Activated T-cell treated with anti-CD3 and anti-CD28 coated beads, Interleukin-2, amount 50 U/mL, for 72 hours (primary cell): ENCODE measurements at regions not wholly inside any gene's neighbourhood (a gene's known extent, or its start where the extent isn't known, plus 50 kb on each side); places are given as distances from the start of the nearest gene placed in this dataset.

Source experiments
- ATAC-seq, 2 donors: fragments of 150-1000 bp; cut with Tn5 transposase; replicated peaks in 1 of 2; 2 replicates each; pipeline ENCODE4 v1.10.0; 2021; ENCODE audit warnings: moderate library complexity in 2 of 2, mild to moderate bottlenecking in 1 of 2
- DNase-seq, 2 donors: peaks; one replicate each; pipeline ENCODE4 v3.0.0; 2021 to 2022; ENCODE audit warnings: mixed read lengths in 1 of 2
- H3K27ac Mint-ChIP-seq: one replicate; pipeline ENCODE4 v1.8.0; 2022; ENCODE audit warnings: mild to moderate bottlenecking, moderate library complexity, mixed read lengths
- H3K27me3 Mint-ChIP-seq: one replicate; pipeline ENCODE4 v1.8.0; 2022; ENCODE audit warnings: low read depth, mixed read lengths
- H3K36me3 Mint-ChIP-seq, 2 donors: one replicate each; pipeline ENCODE4 v1.8.0; 2022; ENCODE audit warnings: mixed read lengths in 2 of 2, mild to moderate bottlenecking in 1 of 2; ENCODE audit not compliant: insufficient read depth in 2 of 2
- H3K4me1 Mint-ChIP-seq: one replicate; pipeline ENCODE4 v1.8.0; 2022; ENCODE audit warnings: low read depth, mixed read lengths
- H3K4me3 Mint-ChIP-seq, 2 donors: one replicate each; pipeline ENCODE4 v1.8.0; 2022; ENCODE audit warnings: mild to moderate bottlenecking in 2 of 2, mixed read lengths in 2 of 2, moderate library complexity in 2 of 2
- H3K9me3 Mint-ChIP-seq, 2 donors: one replicate each; pipeline ENCODE4 v1.8.0; 2022; ENCODE audit warnings: mixed read lengths in 2 of 2

GRCh38 chr21:34022627-34023335 is 50.6 kb upstream of the MRPS6 start:
- ATAC-seq (peak; percentile 80 to 81), DNase-seq (peak; percentile 50 to 57)
- H3K4me3 Mint-ChIP-seq, result no peak overlapping the region
- no peak overlapping the region for H3K27ac Mint-ChIP-seq
- peaks cover 2% of the 10 kb centered on the region in 2 donors for H3K9me3 Mint-ChIP-seq
- H3K4me1 Mint-ChIP-seq, result peaks cover 27% of the 10 kb centered on the region
- H3K27me3 Mint-ChIP-seq, result no peaks in the 10 kb centered on the region
- H3K36me3 Mint-ChIP-seq, result peaks cover 0 to 1% of the 10 kb centered on the region in 2 donors

GRCh38 chr21:34021726-34022125 is 51.7 kb upstream of the MRPS6 start:
- Mint-ChIP-seq H3K4me1 (peaks cover 35% of the 10 kb centered on the region), H3K27ac (peak overlapping the region; percentile 26), H3K27me3 (no peaks in the 10 kb centered on the region), H3K36me3 (peaks cover 0 to 4% of the 10 kb centered on the region in 2 donors), H3K4me3 (no peak overlapping the region), H3K9me3 (peaks cover 2% of the 10 kb centered on the region in 2 donors)
- DNase-seq (no peak), ATAC-seq (no peak)

GRCh38 chr21:34020983-34021553 is 52.3 kb upstream of the MRPS6 start:
- H3K27ac Mint-ChIP-seq, result no peak overlapping the region
- H3K27me3 Mint-ChIP-seq, result no peaks in the 10 kb centered on the region
- DNase-seq, result no peak
- H3K9me3 Mint-ChIP-seq, result peaks cover 0 to 2% of the 10 kb centered on the region in 2 donors
- H3K4me3 Mint-ChIP-seq, result peak overlapping the region in 1 of 2 donors; percentile 3
- H3K4me1 Mint-ChIP-seq, result peaks cover 35% of the 10 kb centered on the region
- ATAC-seq, result no peak
- peaks cover 0 to 4% of the 10 kb centered on the region in 2 donors for H3K36me3 Mint-ChIP-seq

GRCh38 chr21:34020005-34020847 is 53.2 kb upstream of the MRPS6 start:
- no peaks in the 10 kb centered on the region for H3K27me3 Mint-ChIP-seq
- peaks cover 3 to 4% of the 10 kb centered on the region in 2 donors for H3K9me3 Mint-ChIP-seq
- peak; percentile 38 to 51 for ATAC-seq
- H3K27ac Mint-ChIP-seq, result no peak overlapping the region
- H3K4me3 Mint-ChIP-seq, result peak overlapping the region in 1 of 2 donors; percentile 3
- H3K4me1 Mint-ChIP-seq, result peaks cover 35% of the 10 kb centered on the region
- H3K36me3 Mint-ChIP-seq, result peaks cover 1 to 6% of the 10 kb centered on the region in 2 donors
- peak in 1 of 2 donors; percentile 11 for DNase-seq

- H3K4me3 Mint-ChIP-seq, result no peak overlapping the region
- peaks cover 35% of the 10 kb centered on the region for H3K4me1 Mint-ChIP-seq
- peaks cover 6 to 8% of the 10 kb centered on the region in 2 donors for H3K9me3 Mint-ChIP-seq
- no peak overlapping the region for H3K27ac Mint-ChIP-seq
- H3K36me3 Mint-ChIP-seq, result peaks cover 5 to 11% of the 10 kb centered on the region in 2 donors
- ATAC-seq (no peak), DNase-seq (no peak)
- no peaks in the 10 kb centered on the region for H3K27me3 Mint-ChIP-seq
Measured at GRCh38 chr21:34019402-34019801, 54.0 kb upstream of the MRPS6 start.

- Mint-ChIP-seq H3K4me1 (peaks cover 35% of the 10 kb centered on the region), H3K9me3 (peaks cover 8 to 10% of the 10 kb centered on the region in 2 donors), H3K36me3 (peaks cover 7 to 14% of the 10 kb centered on the region in 2 donors), H3K4me3 (no peak overlapping the region), H3K27ac (no peak overlapping the region), H3K27me3 (no peaks in the 10 kb centered on the region)
- ATAC-seq (no peak), DNase-seq (no peak)
Measured at GRCh38 chr21:34018910-34019309, 54.5 kb upstream of the MRPS6 start.

GRCh38 chr21:34018185-34018584 is 55.2 kb upstream of the MRPS6 start:
- peaks cover 9 to 19% of the 10 kb centered on the region in 2 donors for H3K36me3 Mint-ChIP-seq
- H3K4me3 Mint-ChIP-seq, result no peak overlapping the region
- no peak overlapping the region for H3K27ac Mint-ChIP-seq
- DNase-seq (no peak), ATAC-seq (no peak)
- no peaks in the 10 kb centered on the region for H3K27me3 Mint-ChIP-seq
- H3K9me3 Mint-ChIP-seq, result peaks cover 10 to 11% of the 10 kb centered on the region in 2 donors
- peaks cover 35% of the 10 kb centered on the region for H3K4me1 Mint-ChIP-seq

- H3K27ac Mint-ChIP-seq, result no peak overlapping the region
- DNase-seq, result no peak
Measured at GRCh38 chr21:34017039-34017961, 56.1 kb upstream of the MRPS6 start.

GRCh38 chr21:34012640-34013039 is 60.7 kb upstream of the MRPS6 start:
- Mint-ChIP-seq H3K27me3 (no peaks in the 10 kb centered on the region), H3K9me3 (peaks cover 13 to 16% of the 10 kb centered on the region in 2 donors), H3K36me3 (peaks cover 24 to 33% of the 10 kb centered on the region in 2 donors), H3K4me3 (no peak overlapping the region), H3K4me1 (peaks cover 23% of the 10 kb centered on the region), H3K27ac (no peak overlapping the region)
- DNase-seq, result no peak
- no peak for ATAC-seq

More at GRCh38 chr21:34017039-34017961, 56.1 kb upstream of the MRPS6 start:
- Mint-ChIP-seq H3K9me3 (peaks cover 10 to 11% of the 10 kb centered on the region in 2 donors), H3K4me1 (peaks cover 35% of the 10 kb centered on the region), H3K36me3 (peaks cover 10 to 19% of the 10 kb centered on the region in 2 donors), H3K4me3 (no peak overlapping the region), H3K27me3 (no peaks in the 10 kb centered on the region)
- ATAC-seq, result peak in 1 of 2 donors; percentile 12

- no peak for DNase-seq
Measured at GRCh38 chr21:34011660-34012059, 61.7 kb upstream of the MRPS6 start.

GRCh38 chr21:34009193-34009592 is 64.2 kb upstream of the MRPS6 start:
- Mint-ChIP-seq H3K36me3 (peaks cover 22 to 28% of the 10 kb centered on the region in 2 donors), H3K9me3 (peaks cover 10 to 12% of the 10 kb centered on the region in 2 donors), H3K27ac (peak overlapping the region; percentile 40), H3K4me3 (peak overlapping the region; percentile 26 to 52), H3K27me3 (no peaks in the 10 kb centered on the region), H3K4me1 (peaks cover 22% of the 10 kb centered on the region)
- peak in 1 of 2 donors; percentile 35 for DNase-seq
- ATAC-seq, result peak; percentile 46 to 58

More at GRCh38 chr21:34011660-34012059, 61.7 kb upstream of the MRPS6 start:
- peaks cover 19% of the 10 kb centered on the region for H3K4me1 Mint-ChIP-seq
- H3K27me3 Mint-ChIP-seq, result no peaks in the 10 kb centered on the region
- H3K4me3 Mint-ChIP-seq, result no peak overlapping the region
- H3K36me3 Mint-ChIP-seq, result peaks cover 27 to 36% of the 10 kb centered on the region in 2 donors
- H3K9me3 Mint-ChIP-seq, result peaks cover 16 to 18% of the 10 kb centered on the region in 2 donors
- no peak for ATAC-seq
- H3K27ac Mint-ChIP-seq, result no peak overlapping the region

- H3K36me3 Mint-ChIP-seq, result peaks cover 19 to 22% of the 10 kb centered on the region in 2 donors
- H3K9me3 Mint-ChIP-seq, result peaks cover 9 to 12% of the 10 kb centered on the region in 2 donors
- no peaks in the 10 kb centered on the region for H3K27me3 Mint-ChIP-seq
- peak overlapping the region; percentile 40 for H3K27ac Mint-ChIP-seq
- peak; percentile 78 to 83 for DNase-seq
- ATAC-seq, result peak; percentile 98 to 99
- H3K4me1 Mint-ChIP-seq, result peaks cover 22% of the 10 kb centered on the region
- H3K4me3 Mint-ChIP-seq, result peak overlapping the region; percentile 26 to 52
Measured at GRCh38 chr21:34008618-34009017, 64.8 kb upstream of the MRPS6 start.
